ENCODE measurements at regions not wholly inside any gene's neighbourhood (a gene's known extent, or its start where the extent isn't known, plus 50 kb on each side); places are given as distances from the start of the nearest gene placed in this dataset.

- DNase-seq: no peak
- Histone ChIP-seq H3K27ac (ENCODE audit: low read depth in 2 of 2, low read length in 1 of 2) (no peak overlapping the region), H3F3A (replicated peaks; ENCODE audit: insufficient read depth) (no peaks in the 10 kb centered on the region), H3K36me3 (replicated peaks in 1 of 2; ENCODE audit: control insufficient read depth in 1 of 2, insufficient read depth in 2 of 2, low read length in 1 of 2) (no peaks in the 10 kb centered on the region), H3K9ac (no peak overlapping the region), H3K27me3 (ENCODE audit: insufficient read depth) (no peaks in the 10 kb centered on the region), H3K4me1 (ENCODE audit: control insufficient read depth in 1 of 2, insufficient read depth in 2 of 2, low read depth in 1 of 2, low read length in 1 of 2) (no peaks in the 10 kb centered on the region), H3K4me2 (no peak overlapping the region), H3K9me3 (no peaks in the 10 kb centered on the region), H3K79me2 (ENCODE audit: insufficient read depth) (no peaks in the 10 kb centered on the region), H3K4me3 (ENCODE audit: low read depth in 2 of 2, low read length in 1 of 2) (no peak overlapping the region), H3K9me2 (no peaks in the 10 kb centered on the region), H4K20me1 (ENCODE audit: insufficient read depth) (no peaks in the 10 kb centered on the region), H2AFZ (ENCODE audit: low read depth) (no peak overlapping the region)
- ChIA-PET POLR2A (no interaction called here), CTCF (no interaction called here)
- 88% methylated on average over 21 of the region's 23 CpGs for WGBS (ENCODE audit: low lambda C conversion rate)
- TF ChIP-seq FOXM1 (IDR thresholded peaks at IDR 0.05; ENCODE audit: low read depth): no peak
- no peak for TF ChIP-seq RAD21 (IDR thresholded peaks at IDR 0.05; ENCODE audit: low read length)
- TF ChIP-seq RFX5 (IDR thresholded peaks at IDR 0.05; ENCODE audit: low read length): no peak
- TF ChIP-seq USF2 (IDR thresholded peaks at IDR 0.05; ENCODE audit: borderline replicate concordance, low read depth, low read length): no peak
- no peak for TF ChIP-seq CHD2 (IDR thresholded peaks at IDR 0.05; ENCODE audit: low read length, partially characterized antibody)
- TF ChIP-seq TEAD4 (IDR thresholded peaks at IDR 0.05; ENCODE audit: borderline replicate concordance, insufficient read depth): no peak
- TF ChIP-seq SMC3 (IDR thresholded peaks at IDR 0.05; ENCODE audit: low read depth, low read length): no peak
- TF ChIP-seq POLR2AphosphoS5 (IDR thresholded peaks at IDR 0.05; ENCODE audit: low read depth, low read length): no peak
- TF ChIP-seq FOSL2 (IDR thresholded peaks at IDR 0.05; ENCODE audit: borderline replicate concordance, low read depth): no peak
- no peak for TF ChIP-seq PBX3 (IDR thresholded peaks at IDR 0.05)
- no peak for TF ChIP-seq EP300 (IDR thresholded peaks at IDR 0.05; ENCODE audit: borderline replicate concordance in 1 of 2, low read depth in 1 of 2, low read length in 1 of 2)
- TF ChIP-seq USF1 (IDR thresholded peaks at IDR 0.05; ENCODE audit: borderline replicate concordance, low read depth): no peak
- TF ChIP-seq IRF3 (IDR thresholded peaks at IDR 0.05; ENCODE audit: low read depth, low read length): no peak
- TF ChIP-seq GATA2 (CRISPR knock-in tag; IDR thresholded peaks at IDR 0.05): no peak
- TF ChIP-seq CTCF (IDR thresholded peaks at IDR 0.05): no peak
- no peak for TF ChIP-seq MXI1 (IDR thresholded peaks at IDR 0.05; ENCODE audit: low read depth, low read length)
- TF ChIP-seq NRF1 (IDR thresholded peaks at IDR 0.05; ENCODE audit: low read depth, low read length): no peak
- no peak for TF ChIP-seq TCF12 (IDR thresholded peaks at IDR 0.05)
- TF ChIP-seq MAX (IDR thresholded peaks at IDR 0.05; ENCODE audit: low read depth): no peak
Observed at GRCh38 chr10:59025981-59026765, 150.3 kb upstream of the PHYHIPL start.
